ENCODE measurements at regions not wholly inside any gene's neighbourhood (a gene's known extent, or its start where the extent isn't known, plus 50 kb on each side); places are given as distances from the start of the nearest gene placed in this dataset.

GRCh38 chr4:54176202-54176601 is 52.9 kb upstream of the PDGFRA start:
- Histone ChIP-seq H3K9me3 (replicated peaks; ENCODE audit: control insufficient read depth, low read depth, low read length) (no peaks in the 10 kb centered on the region), H3K4me3 (ENCODE audit: low read length) (no peak overlapping the region), H3K36me3 (ENCODE audit: control insufficient read depth, insufficient read depth, low read length) (no peaks in the 10 kb centered on the region), H3K27ac (ENCODE audit: low read length) (no peak overlapping the region), H3K4me1 (ENCODE audit: control insufficient read depth, insufficient read depth, low read length) (no peaks in the 10 kb centered on the region), H3K27me3 (ENCODE audit: control insufficient read depth, insufficient read depth, low read length) (peaks cover 2% of the 10 kb centered on the region)
- no peak for DNase-seq
- no CpG with 5 or more reads among the region's 2 CpGs for WGBS (ENCODE audit: insufficient coverage)
